Tibial artery (tissue), 4 donors: ENCODE measurements at regions not wholly inside any gene's neighbourhood (a gene's known extent, or its start where the extent isn't known, plus 50 kb on each side); places are given as distances from the start of the nearest gene placed in this dataset.
"Not testable (repeated sequence)": the region's sequence is repeated elsewhere in the genome, so short reads cannot be mapped to it uniquely, and the experiment has no call there.

Source experiments
- DNase-seq, 2 donors: peaks; one replicate each; pipeline ENCODE4 v3.0.0-alpha.2; 2019
- H3K27ac ChIP-seq, 2 donors: fragments of 200-600 bp; sonication (generic) in 1 of 2; 1 replicate in 1 of 2; 2 replicates in 1 of 2; pipeline ENCODE4 v1.5.1; 2018 to 2019; ENCODE audit warnings: mild to moderate bottlenecking in 1 of 2
- H3K27me3 ChIP-seq, 2 donors: fragments of 200-600 bp; sonication (generic) in 1 of 2; one replicate each; pipeline versions ENCODE4 v1.5.1 to v1.6.0; 2016 to 2019
- H3K36me3 ChIP-seq, 3 donors: fragments of 200-600 bp; sonication (generic) in 2 of 3; one replicate each; pipeline ENCODE4 v1.5.1; 2016 to 2019; ENCODE audit warnings: mild to moderate bottlenecking in 2 of 3
- H3K4me1 ChIP-seq, 4 donors: fragments of 200-600 bp; sonication (generic) in 2 of 4; 1 replicate in 3 of 4; 2 replicates in 1 of 4; pipeline ENCODE4 v1.5.1; 2016 to 2019
- H3K4me3 ChIP-seq, 2 donors: fragments of 200-600 bp; sonication (generic) in 1 of 2; 1 replicate in 1 of 2; 2 replicates in 1 of 2; pipeline ENCODE4 v1.5.1; 2018 to 2019; ENCODE audit warnings: mild to moderate bottlenecking in 2 of 2
- H3K9me3 ChIP-seq, 3 donors: fragments of 200-600 bp; sonication (generic) in 1 of 3; one replicate each; pipeline ENCODE4 v1.5.1; 2016 to 2019
- intact Hi-C: fragments of 100-400 bp; cut with DNase I; formaldehyde crosslinking; loops from one replicate; pipeline ENCODE4 v1.15.0; 2023; ENCODE audit warnings: low total_unique reads
- TF ChIP-seq, protein P1 (sequence below), 2 experiments: fragments of 200-600 bp in 1 of 2; fragments of 450-650 bp in 1 of 2; IDR thresholded peaks; one replicate each; pipeline ENCODE4 v1.5.1; 2017 to 2019; ENCODE audit warnings: antibody characterized with exemption in 2 of 2, mild to moderate bottlenecking in 1 of 2, moderate library complexity in 1 of 2

DNA sequence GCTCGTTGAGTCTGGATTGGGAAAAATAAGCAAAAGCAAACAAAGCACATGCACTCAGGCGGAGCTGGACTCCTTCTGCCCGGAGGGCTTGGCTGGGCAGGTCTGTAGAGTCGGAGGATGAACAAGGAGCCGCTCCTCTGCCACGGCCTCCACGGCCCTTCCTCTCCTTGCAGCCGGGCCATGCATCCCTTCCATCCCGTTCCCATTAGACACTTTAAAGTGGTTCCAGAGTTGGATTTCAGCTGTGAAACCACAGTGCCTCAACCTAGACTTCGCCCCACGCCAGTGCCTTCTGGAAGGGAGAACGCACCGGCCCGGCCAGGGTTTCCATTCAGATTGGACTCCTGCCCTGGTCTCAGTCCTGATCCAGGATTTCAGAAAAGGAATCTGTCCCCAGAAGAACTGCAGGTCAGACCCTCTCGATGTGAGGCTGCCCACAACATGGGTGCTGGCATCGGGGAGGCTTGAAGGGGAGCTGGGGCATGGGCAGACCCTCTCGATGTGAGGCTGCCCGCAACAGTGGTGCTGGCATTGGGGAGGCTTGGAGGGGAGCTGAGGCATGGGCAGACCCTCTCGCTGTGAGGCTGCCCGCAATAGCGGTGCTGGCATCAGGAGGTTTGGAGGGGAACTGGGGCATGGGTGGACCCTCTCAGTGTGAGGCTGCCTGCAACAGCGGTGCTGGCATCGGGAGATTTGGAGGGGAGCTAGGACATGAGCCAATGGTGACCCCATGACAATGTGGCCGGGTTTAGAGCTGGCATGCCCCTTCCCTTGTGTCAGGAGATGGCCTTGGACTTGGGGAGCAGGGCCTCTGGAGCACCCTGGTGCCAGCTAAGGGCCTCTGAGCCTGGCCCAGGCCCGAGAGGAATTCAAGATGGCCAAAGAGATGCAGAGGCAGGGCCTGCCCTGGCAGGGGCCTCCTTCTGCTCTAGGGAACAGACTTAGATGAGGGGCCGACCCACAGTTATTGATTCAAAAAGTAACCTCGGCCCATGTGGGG, 304.5 kb downstream of the NDUFA10 start:
- Histone ChIP-seq H3K36me3 (no peaks in the 10 kb centered on the region), H3K27ac (no peak overlapping the region), H3K27me3 (no peaks in the 10 kb centered on the region), H3K4me1 (no peaks in the 10 kb centered on the region), H3K9me3 (no peaks in the 10 kb centered on the region), H3K4me3 (no peak overlapping the region)
- DNase-seq: peak in 1 of 2 donors; percentile 51
- intact Hi-C loops: no loop called here
- TF ChIP-seq, protein P1, sequence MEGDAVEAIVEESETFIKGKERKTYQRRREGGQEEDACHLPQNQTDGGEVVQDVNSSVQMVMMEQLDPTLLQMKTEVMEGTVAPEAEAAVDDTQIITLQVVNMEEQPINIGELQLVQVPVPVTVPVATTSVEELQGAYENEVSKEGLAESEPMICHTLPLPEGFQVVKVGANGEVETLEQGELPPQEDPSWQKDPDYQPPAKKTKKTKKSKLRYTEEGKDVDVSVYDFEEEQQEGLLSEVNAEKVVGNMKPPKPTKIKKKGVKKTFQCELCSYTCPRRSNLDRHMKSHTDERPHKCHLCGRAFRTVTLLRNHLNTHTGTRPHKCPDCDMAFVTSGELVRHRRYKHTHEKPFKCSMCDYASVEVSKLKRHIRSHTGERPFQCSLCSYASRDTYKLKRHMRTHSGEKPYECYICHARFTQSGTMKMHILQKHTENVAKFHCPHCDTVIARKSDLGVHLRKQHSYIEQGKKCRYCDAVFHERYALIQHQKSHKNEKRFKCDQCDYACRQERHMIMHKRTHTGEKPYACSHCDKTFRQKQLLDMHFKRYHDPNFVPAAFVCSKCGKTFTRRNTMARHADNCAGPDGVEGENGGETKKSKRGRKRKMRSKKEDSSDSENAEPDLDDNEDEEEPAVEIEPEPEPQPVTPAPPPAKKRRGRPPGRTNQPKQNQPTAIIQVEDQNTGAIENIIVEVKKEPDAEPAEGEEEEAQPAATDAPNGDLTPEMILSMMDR (IDR thresholded peaks at IDR 0.05): no peak

DNA sequence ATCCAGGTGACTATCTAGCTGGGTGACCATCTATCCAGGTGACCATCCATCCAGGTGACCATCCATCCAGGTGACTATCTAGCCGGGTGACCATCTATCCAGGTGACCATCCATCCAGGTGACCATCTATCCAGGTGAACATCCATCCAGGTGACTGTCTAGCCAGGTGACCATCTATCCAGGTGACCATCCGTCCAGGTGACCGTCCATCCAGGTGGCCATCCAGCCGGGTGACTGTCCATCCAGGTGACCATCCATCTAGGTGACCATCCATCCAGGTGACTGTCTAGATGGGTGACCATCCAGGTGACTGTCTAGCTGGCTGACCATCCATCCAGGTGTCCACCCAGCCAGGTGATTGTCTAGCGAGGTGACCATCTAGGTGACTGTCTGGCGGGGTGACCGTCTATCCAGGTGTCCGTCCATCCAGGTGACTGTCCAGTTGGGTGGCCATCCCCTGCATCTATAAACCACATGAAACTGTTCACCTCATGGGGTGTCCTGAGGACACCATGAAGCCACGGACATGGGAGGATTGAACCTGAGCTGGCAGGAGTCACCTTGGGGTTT, 305.3 kb downstream of the NDUFA10 start:
- intact Hi-C loops: no loop called here
- Histone ChIP-seq H3K4me1 (no peaks in the 10 kb centered on the region), H3K27me3 (no peaks in the 10 kb centered on the region), H3K27ac (no peak overlapping the region), H3K36me3 (no peaks in the 10 kb centered on the region), H3K9me3 (no peaks in the 10 kb centered on the region), H3K4me3 (no peak overlapping the region)
- TF ChIP-seq, protein P1 (IDR thresholded peaks at IDR 0.05): no peak
- peak in 1 of 2 donors; percentile 32 for DNase-seq

GRCh38 chr2:239718991-239719390, 306.2 kb downstream of the NDUFA10 start:
- intact Hi-C loops, H3K36me3 ChIP-seq, H3K9me3 ChIP-seq, H3K4me3 ChIP-seq, DNase-seq, H3K27ac ChIP-seq, H3K27me3 ChIP-seq, H3K4me1 ChIP-seq: not testable (repeated sequence)

DNA sequence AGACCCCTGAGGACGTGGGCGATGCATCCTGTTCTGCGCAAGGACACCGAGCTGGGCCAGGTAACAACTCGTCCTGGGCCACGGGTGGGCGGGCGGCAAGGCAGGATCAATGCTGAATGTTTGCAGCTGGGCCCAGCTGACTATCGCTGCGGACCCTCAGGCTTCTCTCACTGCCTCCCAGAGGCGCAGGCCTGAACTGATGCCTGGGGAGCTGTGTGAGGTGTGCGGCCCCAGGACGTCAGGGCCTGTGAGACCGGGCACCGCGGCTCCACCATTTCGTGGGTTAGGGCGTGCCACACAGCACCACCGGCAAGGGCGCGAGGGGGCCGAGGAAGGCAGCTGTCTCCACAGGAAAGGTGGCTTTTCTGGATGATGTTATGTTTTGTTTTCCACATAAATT, 307.4 kb downstream of the NDUFA10 start:
- TF ChIP-seq, protein P1 (IDR thresholded peaks at IDR 0.05): no peak
- intact Hi-C loops: no loop called here
- H3K27ac ChIP-seq: no peak overlapping the region

GRCh38 chr2:239717319-239717675, 307.8 kb downstream of the NDUFA10 start:
- Histone ChIP-seq H3K4me3 (no peak overlapping the region), H3K27ac (no peak overlapping the region), H3K9me3 (peaks cover 0 to 17% (median 10%) of the 10 kb centered on the region in 3 donors), H3K27me3 (no peaks in the 10 kb centered on the region), H3K4me1 (no peaks in the 10 kb centered on the region), H3K36me3 (no peaks in the 10 kb centered on the region)
- intact Hi-C loops: no loop called here
- DNase-seq: peak in 1 of 2 donors; percentile 5
- TF ChIP-seq, protein P1 (IDR thresholded peaks at IDR 0.05): no peak

More for the DNA sequence above, 307.4 kb downstream of the NDUFA10 start:
- peaks cover 0 to 13% (median 6%) of the 10 kb centered on the region in 3 donors for H3K9me3 ChIP-seq
- no peaks in the 10 kb centered on the region for H3K27me3 ChIP-seq
- H3K36me3 ChIP-seq: no peaks in the 10 kb centered on the region
- H3K4me1 ChIP-seq: no peaks in the 10 kb centered on the region
- H3K4me3 ChIP-seq: no peak overlapping the region
- peak in 1 of 2 donors; percentile 51 for DNase-seq
